Dermis microvascular lymphatic vessel endothelial cell (primary cell): ENCODE measurements at regions not wholly inside any gene's neighbourhood (a gene's known extent, or its start where the extent isn't known, plus 50 kb on each side); places are given as distances from the start of the nearest gene placed in this dataset.

Experiments used
- DNase-seq, 2 donors: peaks; one replicate each; pipeline versions ENCODE4 v3.0.0 to v3.0.0-alpha.2; 2010; ENCODE audit warnings: low read depth in 2 of 2

GRCh38 chr2:5377323-5377722 lies 314.9 kb upstream of the SOX11 start:
- DNase-seq = no peak

- no peak for DNase-seq
These were observed 312.4 kb upstream of the SOX11 start for GRCh38 chr2:5379811-5380210.

GRCh38 chr2:5385596-5385995 lies 306.6 kb upstream of the SOX11 start:
- DNase-seq = no peak

- no peak for DNase-seq
These were observed 304.8 kb upstream of the SOX11 start for GRCh38 chr2:5387406-5387805.

GRCh38 chr2:5389740-5390139 lies 302.4 kb upstream of the SOX11 start:
- no peak for DNase-seq

GRCh38 chr2:5391362-5391761 lies 300.8 kb upstream of the SOX11 start:
- DNase-seq = no peak

GRCh38 chr2:5392658-5393057 lies 299.5 kb upstream of the SOX11 start:
- no peak for DNase-seq

GRCh38 chr2:5393474-5393873 lies 298.7 kb upstream of the SOX11 start:
- DNase-seq = no peak

- no peak for DNase-seq
These were observed 298.0 kb upstream of the SOX11 start for GRCh38 chr2:5394223-5394622.

GRCh38 chr2:5401115-5401657 lies 291.0 kb upstream of the SOX11 start:
- no peak for DNase-seq

GRCh38 chr2:5403392-5403791 lies 288.8 kb upstream of the SOX11 start:
- no peak for DNase-seq

GRCh38 chr2:5409898-5410381 lies 282.2 kb upstream of the SOX11 start:
- DNase-seq = no peak

- DNase-seq = no peak
These were observed 281.0 kb upstream of the SOX11 start for GRCh38 chr2:5410991-5411700.

- no peak for DNase-seq
These were observed 280.2 kb upstream of the SOX11 start for GRCh38 chr2:5412001-5412400.

- no peak for DNase-seq
These were observed 258.3 kb upstream of the SOX11 start for GRCh38 chr2:5433855-5434254.

- no peak for DNase-seq
These were observed 254.8 kb upstream of the SOX11 start for GRCh38 chr2:5437375-5437774.

- no peak for DNase-seq
These were observed 252.0 kb upstream of the SOX11 start for GRCh38 chr2:5440174-5440573.

GRCh38 chr2:5442736-5443135 lies 249.4 kb upstream of the SOX11 start:
- no peak for DNase-seq

- DNase-seq = no peak
These were observed 248.0 kb upstream of the SOX11 start for GRCh38 chr2:5444168-5444567.

- no peak for DNase-seq
These were observed 247.3 kb upstream of the SOX11 start for GRCh38 chr2:5444854-5445253.

GRCh38 chr2:5449867-5450266 lies 242.3 kb upstream of the SOX11 start:
- no peak for DNase-seq

GRCh38 chr2:5453220-5454050 lies 238.7 kb upstream of the SOX11 start:
- DNase-seq = no peak

- no peak for DNase-seq
These were observed 238.2 kb upstream of the SOX11 start for GRCh38 chr2:5454051-5454390.
